ENCODE measurements at regions not wholly inside any gene's neighbourhood (a gene's known extent, or its start where the extent isn't known, plus 50 kb on each side); places are given as distances from the start of the nearest gene placed in this dataset.

DNA sequence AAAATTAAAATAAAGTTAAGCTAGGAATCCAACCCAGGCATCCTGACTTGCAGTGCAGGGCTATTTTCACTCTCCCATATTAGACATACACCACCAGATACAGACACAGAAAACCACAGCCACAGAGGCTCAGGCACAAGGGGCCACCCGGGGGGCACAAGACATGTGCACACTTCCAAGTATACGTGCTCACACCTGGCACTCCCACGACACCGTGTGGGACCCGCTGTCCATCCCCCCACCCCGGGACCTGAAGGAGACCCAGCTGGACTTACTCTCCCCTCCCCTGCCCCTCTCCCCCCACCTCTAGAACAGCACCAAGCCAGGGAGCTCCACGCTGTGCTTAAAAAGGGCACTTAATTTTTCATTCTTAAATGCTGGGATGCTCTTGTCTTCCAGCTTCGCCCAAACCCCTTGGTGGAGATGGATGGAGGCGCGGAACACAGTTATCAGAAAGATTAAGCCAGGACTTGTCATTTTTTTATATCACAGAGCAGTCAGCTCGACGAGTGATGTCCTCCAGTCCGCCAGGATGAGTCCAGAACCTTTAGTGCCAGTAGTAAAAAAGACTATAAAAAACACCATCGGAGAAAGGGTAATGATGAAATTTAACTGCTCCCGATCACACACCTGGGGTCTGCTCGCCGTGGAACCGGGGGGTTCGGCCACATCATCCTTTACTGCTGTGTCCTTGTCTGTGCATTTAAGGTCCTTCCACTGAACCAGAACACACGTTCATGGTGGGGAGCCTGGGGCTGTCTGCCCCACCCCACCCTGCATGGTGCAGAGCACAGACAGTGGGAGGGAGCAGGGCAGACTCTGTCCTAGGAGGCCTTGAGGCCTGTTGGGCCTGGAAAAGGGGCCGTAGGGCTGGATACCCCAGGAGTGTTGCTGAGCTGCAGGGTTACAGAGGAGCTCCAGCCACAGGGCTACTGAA, 73.3 kb upstream of the LHX1 start:
- 74% methylated on average over 21 of the region's 21 CpGs for WGBS
- DNase-seq (ENCODE audit: low read depth in 6 of 9, low spot score in 9 of 9), result peak in 2 of 9 donors; percentile 16 to 26

GRCh38 chr17:36864827-36865430, 72.3 kb upstream of the LHX1 start:
- Histone ChIP-seq H3K9me3 (ENCODE audit: control insufficient read depth in 2 of 2, insufficient read depth in 1 of 2, low read length in 1 of 2) (no peaks in the 10 kb centered on the region), H3K4me1 (ENCODE audit: control insufficient read depth in 2 of 2, insufficient read depth in 2 of 2, low read length in 2 of 2) (peaks cover 0 to 9% of the 10 kb centered on the region in 2 donors), H3K36me3 (ENCODE audit: control insufficient read depth in 2 of 2, insufficient read depth in 2 of 2, low read length in 1 of 2) (no peaks in the 10 kb centered on the region), H3K27me3 (ENCODE audit: control insufficient read depth in 2 of 2, insufficient read depth in 1 of 2, low read length in 1 of 2) (peaks cover 0 to 17% of the 10 kb centered on the region in 2 donors), H3K4me3 (ENCODE audit: low read length in 2 of 2) (no peak overlapping the region), H3K27ac (ENCODE audit: low read depth in 1 of 2, low read length in 1 of 2) (no peak overlapping the region)
- no peak for DNase-seq (ENCODE audit: low read depth in 6 of 9, low spot score in 9 of 9)
- WGBS, result 82% methylated on average over 11 of the region's 11 CpGs

More for the DNA sequence above, 73.3 kb upstream of the LHX1 start:
- H3K4me1 ChIP-seq (ENCODE audit: control insufficient read depth in 2 of 2, insufficient read depth in 2 of 2, low read length in 2 of 2), result peaks cover 0 to 9% of the 10 kb centered on the region in 2 donors
- peaks cover 0 to 10% of the 10 kb centered on the region in 2 donors for H3K27me3 ChIP-seq (ENCODE audit: control insufficient read depth in 2 of 2, insufficient read depth in 1 of 2, low read length in 1 of 2)
- no peaks in the 10 kb centered on the region for H3K36me3 ChIP-seq (ENCODE audit: control insufficient read depth in 2 of 2, insufficient read depth in 2 of 2, low read length in 1 of 2)
- H3K27ac ChIP-seq (ENCODE audit: low read depth in 1 of 2, low read length in 1 of 2), result no peak overlapping the region
- no peaks in the 10 kb centered on the region for H3K9me3 ChIP-seq (ENCODE audit: control insufficient read depth in 2 of 2, insufficient read depth in 1 of 2, low read length in 1 of 2)
- no peak overlapping the region for H3K4me3 ChIP-seq (ENCODE audit: low read length in 2 of 2)

GRCh38 chr17:36867716-36868341, 69.4 kb upstream of the LHX1 start:
- H3K9me3 ChIP-seq (ENCODE audit: control insufficient read depth in 2 of 2, insufficient read depth in 1 of 2, low read length in 1 of 2), result no peaks in the 10 kb centered on the region
- H3K27ac ChIP-seq (ENCODE audit: low read depth in 1 of 2, low read length in 1 of 2), result no peak overlapping the region
- no peak overlapping the region for H3K4me3 ChIP-seq (ENCODE audit: low read length in 2 of 2)
- H3K36me3 ChIP-seq (ENCODE audit: control insufficient read depth in 2 of 2, insufficient read depth in 2 of 2, low read length in 1 of 2), result no peaks in the 10 kb centered on the region
- peaks cover 0 to 6% of the 10 kb centered on the region in 2 donors for H3K4me1 ChIP-seq (ENCODE audit: control insufficient read depth in 2 of 2, insufficient read depth in 2 of 2, low read length in 2 of 2)
- H3K27me3 ChIP-seq (ENCODE audit: control insufficient read depth in 2 of 2, insufficient read depth in 1 of 2, low read length in 1 of 2), result peaks cover 0 to 22% of the 10 kb centered on the region in 2 donors
- 93% methylated on average over 6 of the region's 6 CpGs for WGBS
- no peak for DNase-seq (ENCODE audit: low read depth in 6 of 9, low spot score in 9 of 9)

- 84% methylated on average over 10 of the region's 10 CpGs for WGBS
- no peak for DNase-seq (ENCODE audit: low read depth in 6 of 9, low spot score in 9 of 9)
- Histone ChIP-seq H3K27me3 (ENCODE audit: control insufficient read depth in 2 of 2, insufficient read depth in 1 of 2, low read length in 1 of 2) (peaks cover 0 to 22% of the 10 kb centered on the region in 2 donors), H3K27ac (ENCODE audit: low read depth in 1 of 2, low read length in 1 of 2) (no peak overlapping the region), H3K4me3 (ENCODE audit: low read length in 2 of 2) (no peak overlapping the region), H3K4me1 (ENCODE audit: control insufficient read depth in 2 of 2, insufficient read depth in 2 of 2, low read length in 2 of 2) (no peaks in the 10 kb centered on the region), H3K9me3 (ENCODE audit: control insufficient read depth in 2 of 2, insufficient read depth in 1 of 2, low read length in 1 of 2) (no peaks in the 10 kb centered on the region), H3K36me3 (ENCODE audit: control insufficient read depth in 2 of 2, insufficient read depth in 2 of 2, low read length in 1 of 2) (no peaks in the 10 kb centered on the region)
Measured at GRCh38 chr17:36868777-36869176, 68.5 kb upstream of the LHX1 start.

DNA sequence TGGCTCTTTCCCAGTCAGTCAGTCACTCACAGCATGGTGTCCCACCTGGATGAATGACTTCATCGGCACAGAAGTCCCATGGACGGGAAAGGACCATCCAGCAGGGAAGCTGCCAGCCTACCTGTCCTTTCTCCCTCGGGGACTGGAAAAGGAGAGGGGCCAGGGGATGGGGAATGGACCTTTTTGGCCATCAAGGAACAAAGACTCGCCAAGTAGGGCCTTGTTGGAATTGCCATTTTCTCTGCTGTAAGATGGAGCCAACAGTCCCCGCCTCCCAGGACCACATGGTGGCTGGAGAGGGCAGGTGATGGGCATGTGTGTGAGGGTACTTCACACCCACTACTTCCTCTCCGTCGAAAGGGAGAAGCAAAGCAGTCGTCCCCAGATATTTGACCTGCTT, 67.8 kb upstream of the LHX1 start:
- no peaks in the 10 kb centered on the region for H3K9me3 ChIP-seq (ENCODE audit: control insufficient read depth in 2 of 2, insufficient read depth in 1 of 2, low read length in 1 of 2)
- no peaks in the 10 kb centered on the region for H3K36me3 ChIP-seq (ENCODE audit: control insufficient read depth in 2 of 2, insufficient read depth in 2 of 2, low read length in 1 of 2)
- 75% methylated on average over 8 of the region's 8 CpGs for WGBS
- no peaks in the 10 kb centered on the region for H3K4me1 ChIP-seq (ENCODE audit: control insufficient read depth in 2 of 2, insufficient read depth in 2 of 2, low read length in 2 of 2)
- no peak overlapping the region for H3K27ac ChIP-seq (ENCODE audit: low read depth in 1 of 2, low read length in 1 of 2)
- peaks cover 0 to 22% of the 10 kb centered on the region in 2 donors for H3K27me3 ChIP-seq (ENCODE audit: control insufficient read depth in 2 of 2, insufficient read depth in 1 of 2, low read length in 1 of 2)
- no peak for DNase-seq (ENCODE audit: low read depth in 6 of 9, low spot score in 9 of 9)
- H3K4me3 ChIP-seq (ENCODE audit: low read length in 2 of 2), result no peak overlapping the region

DNA sequence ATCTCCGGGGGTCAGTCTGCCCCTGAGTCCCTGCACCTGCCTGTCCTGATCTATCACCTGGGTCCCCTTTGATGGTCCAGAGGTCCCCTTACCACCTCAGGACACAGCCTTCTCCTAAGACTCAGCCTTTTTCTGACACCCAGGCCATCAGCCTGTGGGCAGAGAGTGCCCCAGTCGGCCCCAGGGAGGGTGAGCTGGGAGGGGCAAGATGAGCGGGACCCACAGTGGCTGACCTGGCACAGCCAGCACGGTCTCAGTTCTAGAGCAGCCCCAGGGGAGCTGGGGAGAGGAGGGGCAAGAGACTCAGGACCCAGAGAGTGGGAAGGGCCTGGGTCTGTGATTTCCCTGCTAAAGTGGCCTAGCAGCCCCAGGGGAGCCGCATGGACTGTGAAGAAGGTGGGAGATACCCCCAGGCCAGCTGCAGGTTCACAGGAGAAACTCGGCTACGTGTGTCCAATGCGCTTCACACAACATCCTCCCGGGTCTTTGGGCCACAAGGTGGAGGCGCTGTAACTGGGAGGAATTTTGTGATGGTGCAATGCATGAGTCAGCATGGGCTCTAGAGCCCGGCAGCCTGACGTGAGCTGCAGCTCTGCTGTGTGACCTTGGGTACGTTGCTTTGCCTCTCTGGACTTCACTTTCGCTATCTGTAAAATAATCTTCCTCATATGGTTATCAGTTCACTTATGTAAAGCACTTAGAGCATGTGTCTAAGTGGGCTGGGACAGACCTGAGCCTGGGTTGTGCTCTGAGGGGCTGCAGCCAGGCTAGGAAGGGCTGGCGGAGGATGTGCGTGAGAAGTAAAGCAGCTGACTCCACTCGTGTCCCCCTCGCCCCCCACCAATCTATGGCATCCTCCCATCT, 67.2 kb upstream of the LHX1 start:
- H3K27ac ChIP-seq (ENCODE audit: low read depth in 1 of 2, low read length in 1 of 2), result no peak overlapping the region
- H3K4me3 ChIP-seq (ENCODE audit: low read length in 2 of 2), result no peak overlapping the region
- H3K36me3 ChIP-seq (ENCODE audit: control insufficient read depth in 2 of 2, insufficient read depth in 2 of 2, low read length in 1 of 2), result no peaks in the 10 kb centered on the region
- 72% methylated on average over 18 of the region's 18 CpGs for WGBS
- DNase-seq (ENCODE audit: low read depth in 6 of 9, low spot score in 9 of 9), result no peak
- H3K27me3 ChIP-seq (ENCODE audit: control insufficient read depth in 2 of 2, insufficient read depth in 1 of 2, low read length in 1 of 2), result peaks cover 0 to 22% of the 10 kb centered on the region in 2 donors
- H3K9me3 ChIP-seq (ENCODE audit: control insufficient read depth in 2 of 2, insufficient read depth in 1 of 2, low read length in 1 of 2), result no peaks in the 10 kb centered on the region
- no peaks in the 10 kb centered on the region for H3K4me1 ChIP-seq (ENCODE audit: control insufficient read depth in 2 of 2, insufficient read depth in 2 of 2, low read length in 2 of 2)

GRCh38 chr17:36870720-36870999, 66.6 kb upstream of the LHX1 start:
- no peak overlapping the region for H3K4me3 ChIP-seq (ENCODE audit: low read length in 2 of 2)
- H3K27me3 ChIP-seq (ENCODE audit: control insufficient read depth in 2 of 2, insufficient read depth in 1 of 2, low read length in 1 of 2), result peaks cover 0 to 22% of the 10 kb centered on the region in 2 donors
- WGBS, result 84% methylated on average over 1 of the region's 1 CpG
- DNase-seq (ENCODE audit: low read depth in 6 of 9, low spot score in 9 of 9), result no peak
- no peak overlapping the region for H3K27ac ChIP-seq (ENCODE audit: low read depth in 1 of 2, low read length in 1 of 2)
- no peaks in the 10 kb centered on the region for H3K36me3 ChIP-seq (ENCODE audit: control insufficient read depth in 2 of 2, insufficient read depth in 2 of 2, low read length in 1 of 2)
- H3K9me3 ChIP-seq (ENCODE audit: control insufficient read depth in 2 of 2, insufficient read depth in 1 of 2, low read length in 1 of 2), result no peaks in the 10 kb centered on the region
- no peaks in the 10 kb centered on the region for H3K4me1 ChIP-seq (ENCODE audit: control insufficient read depth in 2 of 2, insufficient read depth in 2 of 2, low read length in 2 of 2)

DNA sequence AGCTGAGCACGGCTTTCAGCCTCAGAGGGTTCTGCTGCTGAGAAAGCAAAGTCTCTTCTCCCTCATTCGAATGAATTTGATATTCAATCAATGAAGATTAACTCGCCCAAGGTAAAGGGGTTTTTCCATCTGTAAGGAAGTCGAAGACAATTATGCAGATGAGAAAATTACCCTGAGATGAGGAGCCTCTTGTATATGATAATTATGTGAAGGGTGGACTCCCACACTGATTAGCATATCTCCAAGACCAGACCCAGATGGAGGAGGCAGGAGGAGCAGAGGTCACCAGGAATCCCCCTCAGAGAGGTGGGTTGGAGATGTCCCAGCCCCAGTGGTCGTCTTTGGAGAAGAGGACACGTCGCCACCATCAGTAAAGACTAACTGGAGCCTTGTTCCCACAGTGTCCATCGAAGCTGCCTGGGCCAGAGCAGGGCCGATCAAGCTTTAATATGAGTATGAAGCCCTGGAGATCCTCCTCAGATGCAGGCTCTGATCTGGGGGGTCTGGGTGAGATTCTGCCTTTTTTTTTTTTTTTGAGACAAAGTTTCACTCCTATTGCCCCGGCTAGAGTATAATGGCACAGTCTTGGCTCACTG, 61.5 kb upstream of the LHX1 start:
- DNase-seq (ENCODE audit: low read depth in 6 of 9, low spot score in 9 of 9), result no peak
- Histone ChIP-seq H3K4me1 (ENCODE audit: control insufficient read depth in 2 of 2, insufficient read depth in 2 of 2, low read length in 2 of 2) (no peaks in the 10 kb centered on the region), H3K27me3 (ENCODE audit: control insufficient read depth in 2 of 2, insufficient read depth in 1 of 2, low read length in 1 of 2) (peaks cover 0 to 8% of the 10 kb centered on the region in 2 donors), H3K9me3 (ENCODE audit: control insufficient read depth in 2 of 2, insufficient read depth in 1 of 2, low read length in 1 of 2) (no peaks in the 10 kb centered on the region), H3K4me3 (ENCODE audit: low read length in 2 of 2) (no peak overlapping the region), H3K36me3 (ENCODE audit: control insufficient read depth in 2 of 2, insufficient read depth in 2 of 2, low read length in 1 of 2) (no peaks in the 10 kb centered on the region), H3K27ac (ENCODE audit: low read depth in 1 of 2, low read length in 1 of 2) (no peak overlapping the region)
- WGBS, result 84% methylated on average over 10 of the region's 10 CpGs

Measured in thymus (tissue), 11 donors.